OCI-LY7 (cell line): ENCODE measurements at regions not wholly inside any gene's neighbourhood (a gene's known extent, or its start where the extent isn't known, plus 50 kb on each side); places are given as distances from the start of the nearest gene placed in this dataset.

Experiments
- BruUV-seq: library from RNA; stranded (reverse); fragments of 400-500 nt; replicated peaks from 2 replicates; lab custom pipeline; 2021; lab: Mats Ljungman, UMichigan
- CTCF ChIA-PET: fragments of 300-600 bp; sonication (Branson Sonifier 250); formaldehyde crosslinking; loops from one replicate; lab custom pipeline; 2022; ENCODE audit warnings: antibody characterized with exemption; ENCODE audit not compliant: unreplicated experiment; lab: Charles Lee
- POLR2A ChIA-PET: fragments of 300-600 bp; sonication (Branson Sonifier 250); formaldehyde crosslinking; loops from one replicate; lab custom pipeline; 2022; ENCODE audit warnings: antibody characterized with exemption; lab: Charles Lee
- DNase-seq: peaks from one replicate; pipeline ENCODE4 v3.0.0-alpha.2; 2015; ENCODE audit warnings: low spot score
- H2AFZ ChIP-seq: fragments of 200-600 bp; sonication (generic), shearing (Covaris generic); 2 replicates; pipeline ENCODE4 v1.6.1; 2014; ENCODE audit warnings: mild to moderate bottlenecking, antibody characterized with exemption, low read length, moderate library complexity
- H3K27ac ChIP-seq: fragments of 200-600 bp; sonication (generic); 2 replicates; pipeline ENCODE4 v1.5.1; 2014; ENCODE audit warnings: mixed run types, low read depth, mild to moderate bottlenecking, moderate library complexity, low read length, inconsistent platforms; ENCODE audit not compliant: poor library complexity, severe bottlenecking
- H3K36me3 ChIP-seq: fragments of 200-600 bp; sonication (generic); 2 replicates; pipeline ENCODE4 v1.6.1; 2014; ENCODE audit warnings: mild to moderate bottlenecking, antibody characterized with exemption, low read length, moderate library complexity, mixed read lengths; ENCODE audit not compliant: insufficient read depth
- H3K4me1 ChIP-seq: fragments of 200-600 bp; sonication (generic); 2 replicates; pipeline ENCODE4 v1.5.1; 2014; ENCODE audit warnings: mild to moderate bottlenecking, low read length; ENCODE audit not compliant: insufficient read depth, poor library complexity, severe bottlenecking
- H3K4me2 ChIP-seq: fragments of 200-600 bp; sonication (generic); 2 replicates; pipeline ENCODE4 v1.6.1; 2014; ENCODE audit warnings: mild to moderate bottlenecking, low read length
- H3K4me3 ChIP-seq: fragments of 200-600 bp; sonication (generic); 2 replicates; pipeline ENCODE4 v1.5.1; 2014; ENCODE audit warnings: mild to moderate bottlenecking, low read depth, low read length; ENCODE audit not compliant: poor library complexity, severe bottlenecking
- H3K79me2 ChIP-seq: fragments of 200-600 bp; sonication (generic); 2 replicates; pipeline ENCODE4 v1.6.1; 2016; ENCODE audit warnings: low read depth, mild to moderate bottlenecking, low read length, moderate library complexity, mixed read lengths; ENCODE audit not compliant: insufficient read depth
- H3K9me2 ChIP-seq: fragments of 200-600 bp; sonication (generic); 2 replicates; pipeline ENCODE4 v1.6.1; 2016; ENCODE audit warnings: mild to moderate bottlenecking, low read length, mixed read lengths; ENCODE audit not compliant: insufficient read depth
- H3K9me3 ChIP-seq: fragments of 200-600 bp; sonication (generic); 2 replicates; pipeline ENCODE4 v1.6.1; 2014; ENCODE audit warnings: mild to moderate bottlenecking, mixed run types, low read length, mixed read lengths
- H4K20me1 ChIP-seq: fragments of 200-600 bp; sonication (generic); 2 replicates; pipeline ENCODE4 v1.6.1; 2014; ENCODE audit warnings: mild to moderate bottlenecking, antibody characterized with exemption, low read length, moderate library complexity, mixed read lengths; ENCODE audit not compliant: insufficient read depth
- CTCF ChIP-seq: fragments of 200-600 bp; sonication (generic); conservative IDR thresholded peaks from 2 replicates; pipeline ENCODE4 v1.5.1; 2014; ENCODE audit warnings: mild to moderate bottlenecking, antibody characterized with exemption, low read length, moderate library complexity, mixed read lengths
- EZH2phosphoT487 ChIP-seq: fragments of 200-600 bp; sonication (generic); IDR thresholded peaks from 2 replicates; pipeline ENCODE4 v1.6.1; 2018; ENCODE audit warnings: low read depth, borderline replicate concordance, mild to moderate bottlenecking, mixed run types, antibody characterized with exemption, low read length, moderate library complexity, mixed read lengths
- intact Hi-C: fragments of 100-400 bp; cut with micrococcal nuclease; formaldehyde crosslinking; loops from one replicate; pipeline ENCODE4 v1.10.0; 2022; ENCODE audit not compliant: unreplicated experiment

- POLR2A ChIA-PET, result no interaction called here
- intact Hi-C loops, result no loop called here
- TF ChIP-seq CTCF (no peak), EZH2phosphoT487 (no peak)
- CTCF ChIA-PET, result no interaction called here
- no peaks in the 10 kb centered on the region for H3K9me2 ChIP-seq
- no peak overlapping the region for H2AFZ ChIP-seq
- peaks cover 4% of the 10 kb centered on the region; the same call in 1 of the 2 replicates for H3K9me3 ChIP-seq
- no peak for DNase-seq
- no peak overlapping the region for H3K4me2 ChIP-seq
- no peak overlapping the region for H3K27ac ChIP-seq
- BruUV-seq, result no TSS peak
- H4K20me1 ChIP-seq, result no peaks in the 10 kb centered on the region
- no peaks in the 10 kb centered on the region for H3K4me1 ChIP-seq
- no peaks in the 10 kb centered on the region for H3K36me3 ChIP-seq
- H3K4me3 ChIP-seq, result no peak overlapping the region
- H3K79me2 ChIP-seq, result no peaks in the 10 kb centered on the region
Observed at GRCh38 chr13:22561581-22561980, 619.2 kb upstream of the SGCG start.

DNA sequence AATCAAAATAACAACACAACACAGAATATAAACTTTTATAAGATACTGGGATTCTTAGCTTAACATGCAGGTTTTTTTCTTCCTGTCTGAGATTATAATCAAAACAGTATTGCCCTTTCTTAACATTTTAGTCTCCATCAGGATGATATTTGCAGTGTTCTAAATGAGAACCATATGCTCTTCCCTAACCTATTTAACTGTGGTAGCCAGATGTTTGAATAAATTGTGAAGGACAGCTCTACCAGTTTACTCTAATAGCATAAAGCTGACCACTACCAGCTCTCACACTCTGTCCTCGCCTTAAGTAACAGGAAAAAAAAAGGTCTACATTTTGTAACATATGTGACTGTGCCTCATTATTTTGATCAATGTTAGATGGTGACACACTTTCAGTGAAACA is 618.7 kb upstream of the SGCG start:
- no peak overlapping the region for H2AFZ ChIP-seq
- H4K20me1 ChIP-seq, result no peaks in the 10 kb centered on the region
- H3K4me3 ChIP-seq, result no peak overlapping the region
- H3K36me3 ChIP-seq, result no peaks in the 10 kb centered on the region
- H3K9me2 ChIP-seq, result no peaks in the 10 kb centered on the region
- no peaks in the 10 kb centered on the region for H3K4me1 ChIP-seq
- DNase-seq, result no peak
- intact Hi-C loops, result no loop called here
- H3K4me2 ChIP-seq, result no peak overlapping the region
- H3K9me3 ChIP-seq, result peaks cover 4% of the 10 kb centered on the region; the same call in 1 of the 2 replicates
- H3K27ac ChIP-seq, result no peak overlapping the region
- H3K79me2 ChIP-seq, result no peaks in the 10 kb centered on the region
- ChIA-PET CTCF (no interaction called here), POLR2A (no interaction called here)
- no TSS peak for BruUV-seq
- TF ChIP-seq EZH2phosphoT487 (no peak), CTCF (no peak)

GRCh38 chr13:22563272-22563671 is 617.5 kb upstream of the SGCG start:
- H4K20me1 ChIP-seq, result no peaks in the 10 kb centered on the region
- H3K4me1 ChIP-seq, result no peaks in the 10 kb centered on the region
- H3K9me2 ChIP-seq, result no peaks in the 10 kb centered on the region
- H3K79me2 ChIP-seq, result no peaks in the 10 kb centered on the region
- H2AFZ ChIP-seq, result no peak overlapping the region
- no peak overlapping the region for H3K4me3 ChIP-seq
- TF ChIP-seq CTCF, result no peak
- TF ChIP-seq EZH2phosphoT487, result no peak
- peaks cover 10% of the 10 kb centered on the region; the same call in 1 of the 2 replicates for H3K9me3 ChIP-seq
- no TSS peak for BruUV-seq
- intact Hi-C loops, result no loop called here
- POLR2A ChIA-PET, result interaction anchor here (0.5 kb wide), 1 partner anchor 169 kb away, joined by 5 read pairs; no protein-coding TSS in a partner anchor
- H3K36me3 ChIP-seq, result no peaks in the 10 kb centered on the region
- no peak for DNase-seq
- no peak overlapping the region for H3K27ac ChIP-seq
- no peak overlapping the region for H3K4me2 ChIP-seq
- CTCF ChIA-PET, result no interaction called here
